Mesothelial cell of epicardium (in vitro differentiated cells): ENCODE measurements at regions not wholly inside any gene's neighbourhood (a gene's known extent, or its start where the extent isn't known, plus 50 kb on each side); places are given as distances from the start of the nearest gene placed in this dataset.

Source experiments
- DNase-seq, 2 experiments: peaks; one replicate each; pipeline ENCODE4 v3.0.0; 2021; ENCODE audit warnings: low spot score in 2 of 2; ENCODE audit not compliant: unreplicated experiment in 2 of 2
- H3K27ac Mint-ChIP-seq: 2 replicates; pipeline ENCODE4 v1.8.0; 2021; ENCODE audit warnings: mixed read lengths
- H3K27me3 Mint-ChIP-seq: 2 replicates; pipeline ENCODE4 v1.8.0; 2021; ENCODE audit warnings: low read depth, mixed read lengths
- H3K36me3 Mint-ChIP-seq: 2 replicates; pipeline ENCODE4 v1.8.0; 2021; ENCODE audit warnings: mixed read lengths
- H3K4me1 Mint-ChIP-seq: 2 replicates; pipeline ENCODE4 v1.8.0; 2021; ENCODE audit warnings: mixed read lengths
- H3K4me3 Mint-ChIP-seq: 2 replicates; pipeline ENCODE4 v1.8.0; 2021; ENCODE audit warnings: mild to moderate bottlenecking, moderate library complexity, mixed read lengths
- H3K9me3 Mint-ChIP-seq: 2 replicates; pipeline ENCODE4 v1.8.0; 2021; ENCODE audit warnings: mixed read lengths
- TF ChIP-seq, protein P1 (sequence below): fragments of 200-600 bp; sonication (generic); IDR thresholded peaks from one replicate; pipeline ENCODE4 v1.5.0; 2021; ENCODE audit warnings: antibody characterized with exemption; ENCODE audit not compliant: unreplicated experiment

DNA sequence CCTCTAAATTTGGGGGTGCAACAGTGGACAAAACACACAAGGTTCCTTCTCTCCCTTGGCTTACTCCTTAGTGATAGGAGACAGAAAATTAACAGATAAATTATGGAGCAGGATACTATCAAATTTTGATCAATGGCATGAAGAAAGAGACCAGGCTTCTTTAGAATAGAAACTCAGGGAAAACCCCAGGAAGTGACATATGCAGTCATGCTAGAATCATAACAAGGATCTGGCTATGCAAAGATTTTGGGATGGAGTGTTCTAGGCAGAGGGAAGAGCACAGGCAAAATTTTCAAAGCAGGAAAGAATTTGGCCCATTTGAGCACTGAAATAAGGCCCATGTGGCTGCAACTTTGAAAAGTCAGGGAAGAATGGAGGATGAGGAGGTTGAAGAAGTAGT is 182.3 kb upstream of the PLEKHG7 start:
- no peak overlapping the region for H3K27ac Mint-ChIP-seq

DNA sequence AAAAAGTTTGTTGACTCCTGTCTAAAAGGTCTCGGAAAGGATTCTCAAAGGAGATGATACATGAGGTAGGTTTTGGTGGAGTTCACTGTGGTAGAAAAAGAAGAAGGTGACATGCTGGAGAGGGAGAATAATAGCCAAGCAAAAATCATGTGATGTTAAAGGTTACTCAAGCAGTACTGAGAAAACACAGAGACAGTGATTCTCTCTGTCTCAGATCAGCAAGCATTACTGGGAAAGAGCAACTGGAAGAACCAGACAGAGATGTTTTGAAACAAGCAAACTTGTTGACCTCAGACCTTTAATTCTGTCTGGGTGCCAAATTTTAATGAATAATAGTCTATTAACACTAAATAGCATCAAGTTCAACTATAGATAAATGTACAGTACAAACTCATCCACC is 183.5 kb upstream of the PLEKHG7 start:
- H3K4me3 Mint-ChIP-seq: no peak overlapping the region
- H3K27ac Mint-ChIP-seq: no peak overlapping the region
- H3K9me3 Mint-ChIP-seq: peaks cover 9% of the 10 kb centered on the region
- H3K4me1 Mint-ChIP-seq: peaks cover 28% of the 10 kb centered on the region
- TF ChIP-seq, protein P1, sequence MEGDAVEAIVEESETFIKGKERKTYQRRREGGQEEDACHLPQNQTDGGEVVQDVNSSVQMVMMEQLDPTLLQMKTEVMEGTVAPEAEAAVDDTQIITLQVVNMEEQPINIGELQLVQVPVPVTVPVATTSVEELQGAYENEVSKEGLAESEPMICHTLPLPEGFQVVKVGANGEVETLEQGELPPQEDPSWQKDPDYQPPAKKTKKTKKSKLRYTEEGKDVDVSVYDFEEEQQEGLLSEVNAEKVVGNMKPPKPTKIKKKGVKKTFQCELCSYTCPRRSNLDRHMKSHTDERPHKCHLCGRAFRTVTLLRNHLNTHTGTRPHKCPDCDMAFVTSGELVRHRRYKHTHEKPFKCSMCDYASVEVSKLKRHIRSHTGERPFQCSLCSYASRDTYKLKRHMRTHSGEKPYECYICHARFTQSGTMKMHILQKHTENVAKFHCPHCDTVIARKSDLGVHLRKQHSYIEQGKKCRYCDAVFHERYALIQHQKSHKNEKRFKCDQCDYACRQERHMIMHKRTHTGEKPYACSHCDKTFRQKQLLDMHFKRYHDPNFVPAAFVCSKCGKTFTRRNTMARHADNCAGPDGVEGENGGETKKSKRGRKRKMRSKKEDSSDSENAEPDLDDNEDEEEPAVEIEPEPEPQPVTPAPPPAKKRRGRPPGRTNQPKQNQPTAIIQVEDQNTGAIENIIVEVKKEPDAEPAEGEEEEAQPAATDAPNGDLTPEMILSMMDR: no peak
- DNase-seq: no peak
- no peaks in the 10 kb centered on the region for H3K36me3 Mint-ChIP-seq
- no peaks in the 10 kb centered on the region for H3K27me3 Mint-ChIP-seq

More for the DNA sequence above, 182.3 kb upstream of the PLEKHG7 start:
- Mint-ChIP-seq H3K4me3 (no peak overlapping the region), H3K4me1 (peaks cover 27% of the 10 kb centered on the region), H3K27me3 (no peaks in the 10 kb centered on the region), H3K9me3 (peaks cover 9% of the 10 kb centered on the region), H3K36me3 (no peaks in the 10 kb centered on the region)
- TF ChIP-seq, protein P1: no peak
- DNase-seq: no peak

GRCh38 chr12:92518071-92518470 is 184.7 kb upstream of the PLEKHG7 start:
- H3K27ac Mint-ChIP-seq: no peak overlapping the region
- no peaks in the 10 kb centered on the region for H3K36me3 Mint-ChIP-seq
- TF ChIP-seq, protein P1: no peak
- peaks cover 8% of the 10 kb centered on the region for H3K9me3 Mint-ChIP-seq
- H3K27me3 Mint-ChIP-seq: no peaks in the 10 kb centered on the region
- H3K4me3 Mint-ChIP-seq: no peak overlapping the region
- H3K4me1 Mint-ChIP-seq: peaks cover 28% of the 10 kb centered on the region
- no peak for DNase-seq

DNA sequence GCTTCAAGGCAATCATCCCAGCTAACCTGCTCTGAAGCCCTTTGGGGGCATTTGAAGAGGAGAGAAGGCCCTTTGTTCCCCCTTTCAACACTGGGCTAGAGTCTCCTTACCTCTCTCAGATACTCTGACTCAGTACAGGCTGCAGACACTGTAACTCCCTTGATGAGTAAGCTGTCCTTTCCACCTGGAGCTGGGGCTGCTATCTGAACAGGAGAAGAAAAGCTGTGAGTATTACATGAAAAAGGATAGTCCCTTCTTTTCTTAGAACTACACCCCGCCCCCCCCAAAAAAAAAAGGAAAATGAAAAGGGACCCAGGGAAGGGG is 186.6 kb upstream of the PLEKHG7 start:
- DNase-seq: no peak
- peaks cover 5% of the 10 kb centered on the region for H3K9me3 Mint-ChIP-seq
- H3K27me3 Mint-ChIP-seq: no peaks in the 10 kb centered on the region
- H3K4me3 Mint-ChIP-seq: no peak overlapping the region
- peaks cover 28% of the 10 kb centered on the region for H3K4me1 Mint-ChIP-seq
- TF ChIP-seq, protein P1: no peak
- no peak overlapping the region for H3K27ac Mint-ChIP-seq
- no peaks in the 10 kb centered on the region for H3K36me3 Mint-ChIP-seq

- TF ChIP-seq, protein P1: no peak
- Mint-ChIP-seq H3K27ac (no peak overlapping the region), H3K36me3 (no peaks in the 10 kb centered on the region), H3K9me3 (peaks cover 5% of the 10 kb centered on the region), H3K4me3 (no peak overlapping the region), H3K4me1 (peaks cover 19% of the 10 kb centered on the region), H3K27me3 (no peaks in the 10 kb centered on the region)
- DNase-seq: no peak
These were observed 189.5 kb upstream of the PLEKHG7 start for GRCh38 chr12:92513231-92513730.

DNA sequence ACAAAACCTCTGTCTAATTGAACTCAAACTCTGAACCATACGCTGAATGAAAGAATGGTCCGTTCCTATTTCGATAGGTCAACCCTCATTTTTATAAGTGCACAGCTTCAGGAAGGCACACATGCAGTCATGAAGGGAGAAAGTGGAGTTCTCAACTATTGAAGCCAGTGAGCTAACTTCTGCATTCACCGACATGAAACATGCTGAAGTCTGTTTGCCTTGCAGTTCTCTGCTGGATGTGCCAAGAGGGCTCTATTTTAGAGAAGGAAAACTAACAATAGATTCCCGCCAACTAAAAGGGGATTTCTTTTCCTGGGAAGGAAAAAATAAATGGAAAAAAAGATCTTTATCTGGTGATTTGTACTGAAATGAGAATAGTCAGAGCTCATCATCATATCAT is 191.0 kb upstream of the PLEKHG7 start:
- DNase-seq: no peak
- Mint-ChIP-seq H3K27me3 (no peaks in the 10 kb centered on the region), H3K9me3 (peaks cover 5% of the 10 kb centered on the region), H3K4me3 (no peak overlapping the region), H3K36me3 (no peaks in the 10 kb centered on the region), H3K27ac (no peak overlapping the region), H3K4me1 (peaks cover 9% of the 10 kb centered on the region)
- TF ChIP-seq, protein P1: no peak
